Right ventricle myocardium superior (tissue), 1 donor: ENCODE measurements at regions not wholly inside any gene's neighbourhood (a gene's known extent, or its start where the extent isn't known, plus 50 kb on each side); places are given as distances from the start of the nearest gene placed in this dataset.
"Not testable (repeated sequence)": the region's sequence is repeated elsewhere in the genome, so short reads cannot be mapped to it uniquely, and the experiment has no call there.

Experiments used
- ATAC-seq: fragments of 200-7000 bp; cut with Tn5 transposase; one replicate; pipeline ENCODE4 v1.9.1; 2020; ENCODE audit warnings: mild to moderate bottlenecking; ENCODE audit not compliant: poor library complexity
- DNase-seq: peaks from one replicate; pipeline ENCODE4 v3.0.0-alpha.2; 2020
- intact Hi-C: fragments of 100-400 bp; cut with DNase I; formaldehyde crosslinking; loops from one replicate; pipeline ENCODE4 v1.11.2; 2022
- donor health status: DM: no; HTN: yes; CAD: no; lungs with severe emphysema.

DNA sequence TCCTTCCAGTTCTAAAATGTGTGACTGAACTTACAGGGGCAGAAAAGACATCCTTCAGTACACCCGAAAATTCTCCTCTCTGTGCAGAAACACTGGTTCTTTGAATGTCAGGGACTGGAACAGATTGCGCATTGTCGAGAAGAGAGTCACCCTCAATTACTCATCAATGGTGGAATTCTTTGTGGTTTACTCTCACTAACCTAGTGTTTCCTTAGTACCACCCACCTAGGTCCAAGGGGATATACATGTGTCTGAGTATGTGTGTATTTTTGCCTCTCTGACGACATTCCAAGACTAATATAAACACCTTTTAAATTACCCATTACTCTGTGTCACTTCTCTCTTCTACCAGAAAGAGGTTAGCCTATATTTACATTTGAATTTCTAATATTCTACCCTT, 660.8 kb downstream of the TLE1 start:
- DNase-seq (no peak), ATAC-seq (no peak)
- intact Hi-C loops, result no loop called here

DNA sequence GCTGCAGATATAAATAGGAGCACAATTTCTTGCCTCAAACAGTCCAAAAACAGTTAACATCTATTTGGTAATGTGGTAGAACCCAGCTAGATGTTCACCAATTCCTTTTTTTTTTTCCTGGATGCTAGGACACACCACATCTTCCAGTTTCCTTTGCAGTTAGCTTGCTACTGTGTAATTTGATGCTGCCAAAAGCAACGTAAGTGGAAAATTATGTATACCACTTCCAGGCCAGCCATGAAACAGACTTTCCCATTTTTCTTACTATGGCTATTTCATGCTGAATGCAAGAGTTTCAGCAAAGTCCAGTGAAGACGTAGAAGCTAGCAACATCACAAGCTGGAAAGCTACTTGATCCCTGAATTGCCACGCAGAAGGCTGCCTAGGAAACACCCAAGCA, 667.2 kb downstream of the TLE1 start:
- DNase-seq, result no peak
- intact Hi-C loops, result no loop called here
- ATAC-seq, result no peak

DNA sequence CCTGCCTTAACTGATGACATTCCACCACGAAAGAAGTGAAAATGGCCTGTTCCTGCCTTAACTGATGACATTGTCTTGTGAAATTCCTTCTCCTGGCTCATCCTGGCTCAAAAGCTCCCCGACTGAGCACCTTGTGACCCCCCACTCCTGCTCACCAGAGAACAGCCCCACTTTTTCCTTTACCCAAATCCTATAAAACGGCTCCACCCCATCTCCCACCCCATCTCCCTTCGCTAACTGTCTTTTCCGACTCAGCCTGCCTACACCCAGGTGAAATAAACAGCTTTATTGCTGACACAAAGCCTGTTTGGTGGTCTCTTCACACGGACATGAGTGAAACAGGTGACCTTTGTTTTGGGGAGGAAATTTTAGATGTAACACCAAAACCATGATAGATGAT, 674.4 kb downstream of the TLE1 start:
- intact Hi-C loops, ATAC-seq, DNase-seq: not testable (repeated sequence)

DNA sequence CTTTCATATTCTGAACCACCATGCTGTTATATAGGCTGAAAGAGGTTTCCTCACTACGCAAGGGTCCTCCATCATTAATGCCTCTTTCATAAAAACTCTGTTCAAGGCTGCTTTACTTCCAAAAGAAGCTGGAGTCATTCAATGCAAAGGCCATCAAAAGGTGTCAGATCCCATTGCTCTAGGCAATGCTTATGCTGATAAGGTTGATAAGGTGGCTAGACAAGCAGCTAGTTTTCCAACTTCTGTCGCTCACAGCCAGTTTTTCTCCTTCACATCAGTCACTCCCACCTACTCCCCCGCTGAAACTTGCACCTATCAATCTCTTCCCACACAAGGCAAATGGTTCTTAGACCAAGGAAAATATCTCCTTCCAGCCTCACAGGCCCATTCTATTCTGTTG, 676.2 kb downstream of the TLE1 start:
- intact Hi-C loops, ATAC-seq, DNase-seq: not testable (repeated sequence)

DNA sequence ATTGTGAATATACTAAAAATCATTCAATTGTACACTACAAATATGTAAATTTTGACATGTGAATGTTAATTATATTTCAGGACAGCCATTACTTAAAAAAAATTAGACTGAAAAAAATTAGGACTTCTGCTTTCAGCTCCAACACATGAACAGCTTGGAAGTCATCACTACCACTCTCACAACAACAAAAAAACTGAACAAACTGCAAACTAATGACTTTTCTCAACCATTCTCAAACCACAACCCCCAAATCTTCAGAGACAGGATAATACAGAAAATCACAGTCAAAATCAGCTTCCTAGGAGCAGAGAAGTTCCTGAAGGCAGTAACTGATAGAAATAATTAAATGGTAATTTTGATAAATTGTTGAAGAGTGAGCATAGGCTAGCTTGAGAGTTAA, 686.4 kb downstream of the TLE1 start:
- intact Hi-C loops, result no loop called here
- no peak for ATAC-seq
- no peak for DNase-seq

DNA sequence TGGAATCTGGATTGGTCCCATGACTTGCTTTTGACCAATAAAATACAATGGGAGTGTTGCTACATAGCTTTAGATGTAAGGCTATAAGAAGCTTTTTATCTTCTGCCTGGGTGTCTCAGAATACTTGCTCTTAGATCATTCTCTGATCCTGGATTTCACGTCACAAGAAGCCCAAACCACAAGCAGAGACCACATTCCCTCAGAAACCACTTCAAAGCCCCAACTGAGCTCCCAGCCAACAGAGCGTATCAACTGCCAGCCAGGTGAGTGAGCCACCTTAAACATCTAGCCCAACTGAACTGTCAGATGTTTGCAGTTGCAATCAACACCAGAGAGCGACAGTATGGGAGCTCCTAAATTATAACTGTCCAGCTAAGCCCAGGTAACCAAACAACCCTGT, 687.1 kb downstream of the TLE1 start:
- DNase-seq (no peak), ATAC-seq (no peak)
- intact Hi-C loops, result no loop called here

DNA sequence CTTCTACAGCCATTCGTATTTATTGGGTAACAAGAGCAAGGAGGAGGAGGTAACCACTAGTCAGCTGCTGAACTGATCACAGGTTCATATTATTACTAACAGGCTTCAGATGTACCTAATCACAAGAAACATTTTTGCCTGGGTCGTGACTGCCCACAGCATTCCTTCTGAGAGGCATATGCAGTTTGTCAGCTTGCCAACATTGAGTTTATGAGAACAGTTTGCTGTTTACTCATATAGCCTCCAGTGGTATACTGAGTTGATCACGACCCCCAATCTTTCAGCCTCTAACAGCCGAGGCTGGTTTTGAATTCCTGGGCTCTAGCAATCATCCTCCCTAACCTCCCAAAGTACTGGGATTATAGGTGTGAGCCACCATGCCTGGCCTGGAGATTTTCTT, 693.6 kb downstream of the TLE1 start:
- intact Hi-C loops, result no loop called here
- DNase-seq (no peak), ATAC-seq (no peak)

DNA sequence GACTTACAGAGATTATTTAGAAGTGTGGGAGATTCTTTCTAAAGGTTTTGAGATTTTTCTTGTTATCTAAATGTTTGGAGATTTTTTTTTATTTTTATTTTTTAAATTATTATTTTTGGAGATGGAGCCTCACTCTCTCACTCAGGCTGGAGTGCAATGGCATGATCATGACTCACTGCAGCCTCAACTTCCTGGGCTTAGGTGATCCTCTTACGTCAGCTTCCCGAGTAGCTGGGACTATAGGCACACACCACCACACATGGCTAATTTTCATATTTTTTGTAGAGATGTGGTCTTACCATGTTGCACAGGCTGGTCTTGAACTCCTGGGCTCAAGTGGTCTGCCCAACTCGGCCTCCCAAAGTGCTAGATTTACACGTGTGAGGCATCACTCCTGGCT, 694.5 kb downstream of the TLE1 start:
- intact Hi-C loops, result no loop called here
- no peak for ATAC-seq
- DNase-seq, result no peak

DNA sequence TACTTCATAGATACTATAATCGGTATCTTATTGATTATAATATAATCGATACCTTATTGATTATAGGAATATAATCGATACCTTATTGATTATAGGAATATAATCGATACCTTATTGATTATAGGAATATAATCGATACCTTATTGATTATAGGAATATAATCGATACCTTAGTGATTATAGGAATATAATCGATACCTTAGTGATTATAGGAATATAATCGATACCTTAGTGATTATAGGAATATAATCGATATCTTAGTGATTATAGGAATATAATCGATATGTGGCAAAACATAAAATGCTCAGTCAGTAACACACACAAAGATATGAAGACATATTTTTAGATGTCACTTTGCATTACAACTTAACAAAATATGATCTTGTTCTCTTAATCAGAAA, 703.8 kb downstream of the TLE1 start:
- DNase-seq, intact Hi-C loops, ATAC-seq: not testable (repeated sequence)

DNA sequence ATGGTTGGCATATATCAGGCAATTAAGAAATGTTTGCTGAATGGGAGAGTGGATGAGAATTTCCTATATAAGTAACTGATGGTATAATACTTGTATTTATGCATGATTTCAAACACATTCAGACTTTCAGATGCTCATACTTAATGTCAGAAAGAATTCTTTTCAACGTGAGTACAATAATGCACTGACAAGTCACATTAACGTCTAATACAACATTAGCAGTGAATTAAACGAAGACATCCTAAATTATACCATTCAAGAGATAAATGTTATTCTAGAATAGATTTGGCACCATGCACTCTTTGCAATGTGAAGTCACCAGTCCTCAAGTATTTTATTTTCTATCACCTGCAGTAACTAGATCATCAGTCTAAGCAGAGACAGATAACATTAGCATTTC, 712.9 kb downstream of the TLE1 start:
- ATAC-seq (no peak), DNase-seq (no peak)
- intact Hi-C loops, result no loop called here

DNA sequence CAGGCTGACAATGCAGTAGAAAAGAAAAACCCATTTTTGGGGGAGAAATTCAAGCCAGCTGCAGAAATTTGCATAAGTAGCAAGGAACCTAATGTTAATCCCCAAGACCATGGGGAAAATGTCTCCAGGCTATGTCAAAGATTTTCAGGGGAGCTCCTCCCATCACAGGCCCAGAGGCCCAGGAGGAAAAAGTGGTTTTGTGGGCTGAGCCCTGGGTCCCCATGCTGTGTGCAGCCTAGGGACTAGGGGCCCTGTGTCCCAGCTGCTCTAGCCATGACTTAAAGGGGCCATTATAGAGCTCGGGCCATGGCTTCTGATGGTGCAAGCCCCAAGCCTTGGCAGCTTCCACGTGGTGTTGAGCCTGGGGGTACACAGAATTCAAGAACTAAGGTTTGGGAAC, 719.0 kb downstream of the TLE1 start:
- ATAC-seq, intact Hi-C loops, DNase-seq: not testable (repeated sequence)

DNA sequence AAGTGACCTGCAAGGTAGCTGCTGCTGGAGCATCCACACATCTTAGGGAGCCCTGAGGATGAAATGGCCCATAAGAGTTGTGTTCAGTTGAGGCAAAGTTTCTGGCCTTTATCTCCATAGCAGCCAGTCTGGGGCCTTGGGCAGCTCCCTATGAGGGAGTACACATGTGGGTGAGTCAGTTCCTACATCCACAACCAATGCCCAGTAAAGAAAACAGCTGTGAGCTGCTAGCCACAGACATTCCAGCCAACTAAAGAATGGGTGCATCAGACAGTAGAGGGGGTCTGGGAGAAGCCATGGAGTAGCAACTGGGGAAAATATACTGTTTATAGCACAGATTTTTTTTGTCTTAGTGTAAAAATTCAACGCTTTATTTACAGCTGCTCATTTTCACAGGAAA, 720.7 kb downstream of the TLE1 start:
- ATAC-seq, result no peak
- intact Hi-C loops, result no loop called here
- no peak for DNase-seq

DNA sequence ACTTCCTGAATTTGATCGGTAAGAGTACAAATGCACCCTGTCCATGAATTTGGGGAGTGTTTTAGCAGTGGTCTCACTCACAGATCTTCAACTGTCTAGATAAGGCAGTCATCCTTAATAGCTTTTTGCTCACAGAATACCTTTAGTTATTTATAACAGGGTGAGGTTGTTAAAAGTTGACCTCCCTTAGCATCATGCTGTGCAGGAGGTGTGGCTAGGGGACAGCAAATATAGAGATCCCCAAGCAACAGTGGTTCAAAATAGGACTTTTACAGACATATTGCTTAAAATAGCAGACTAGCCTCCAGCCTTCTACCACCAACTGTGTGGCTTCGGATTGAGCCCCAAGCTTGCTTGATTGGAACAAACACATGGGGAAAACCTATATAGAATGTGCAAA, 724.4 kb downstream of the TLE1 start:
- intact Hi-C loops, result no loop called here
- ATAC-seq, result no peak
- no peak for DNase-seq

DNA sequence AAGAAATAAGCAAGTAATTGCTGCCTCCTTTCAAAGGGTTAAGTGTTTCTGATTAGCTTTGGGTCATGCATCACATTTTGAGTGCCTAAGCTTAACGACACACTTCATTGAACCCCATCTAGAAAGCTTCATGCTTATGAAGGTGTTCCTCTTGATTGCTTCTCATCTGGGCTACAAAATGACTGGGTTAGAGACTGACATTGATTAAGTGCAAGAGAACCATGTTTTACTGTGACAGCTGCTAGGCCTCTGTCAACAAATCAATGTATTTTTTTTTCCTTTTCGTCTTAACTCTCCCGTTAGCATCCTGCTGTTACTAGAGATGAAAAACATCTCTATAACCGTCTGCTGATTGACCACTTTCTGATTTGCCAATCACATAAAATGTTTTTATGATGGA, 725.0 kb downstream of the TLE1 start:
- intact Hi-C loops, result no loop called here
- DNase-seq, result no peak
- ATAC-seq, result no peak

DNA sequence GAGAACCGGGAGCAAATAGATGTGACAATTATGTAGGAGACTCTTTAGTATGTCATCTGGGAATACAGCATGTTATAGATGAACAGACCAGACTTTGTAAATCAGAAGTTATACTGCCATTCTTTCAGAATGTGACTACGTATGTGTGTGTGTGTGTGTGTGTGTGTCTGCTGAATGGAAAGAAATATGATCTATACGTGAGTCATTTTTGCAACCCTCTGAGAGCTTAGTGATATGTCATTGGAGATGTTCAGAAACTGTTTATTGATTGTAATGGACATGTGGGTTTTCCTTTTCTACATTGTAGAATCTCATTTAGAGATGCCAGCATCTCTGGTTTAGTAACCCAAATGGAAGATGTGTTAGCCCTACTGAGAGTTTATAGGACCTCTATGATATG, 731.5 kb downstream of the TLE1 start:
- DNase-seq (no peak), ATAC-seq (no peak)

DNA sequence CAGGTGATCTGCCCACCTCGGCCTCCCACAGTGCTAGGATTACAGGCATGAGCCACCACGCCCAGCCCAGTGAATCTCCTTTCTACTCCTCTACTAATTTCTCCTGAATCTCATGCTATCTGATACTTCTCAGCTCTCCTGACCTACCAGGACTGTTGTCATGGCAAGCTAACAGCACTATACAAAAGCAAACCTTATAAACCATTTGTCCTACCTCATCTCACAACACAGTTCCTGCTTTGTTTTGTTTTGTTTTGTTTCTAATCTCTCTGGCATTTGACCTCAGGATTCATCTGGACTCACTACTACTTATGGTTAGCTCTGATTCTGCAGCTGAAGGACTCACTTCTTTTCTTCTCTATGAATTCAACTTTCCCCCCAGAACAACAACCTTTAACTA, 734.8 kb downstream of the TLE1 start:
- no peak for ATAC-seq
- intact Hi-C loops, result no loop called here
- no peak for DNase-seq

More for the DNA sequence above, 731.5 kb downstream of the TLE1 start:
- intact Hi-C loops, result no loop called here

DNA sequence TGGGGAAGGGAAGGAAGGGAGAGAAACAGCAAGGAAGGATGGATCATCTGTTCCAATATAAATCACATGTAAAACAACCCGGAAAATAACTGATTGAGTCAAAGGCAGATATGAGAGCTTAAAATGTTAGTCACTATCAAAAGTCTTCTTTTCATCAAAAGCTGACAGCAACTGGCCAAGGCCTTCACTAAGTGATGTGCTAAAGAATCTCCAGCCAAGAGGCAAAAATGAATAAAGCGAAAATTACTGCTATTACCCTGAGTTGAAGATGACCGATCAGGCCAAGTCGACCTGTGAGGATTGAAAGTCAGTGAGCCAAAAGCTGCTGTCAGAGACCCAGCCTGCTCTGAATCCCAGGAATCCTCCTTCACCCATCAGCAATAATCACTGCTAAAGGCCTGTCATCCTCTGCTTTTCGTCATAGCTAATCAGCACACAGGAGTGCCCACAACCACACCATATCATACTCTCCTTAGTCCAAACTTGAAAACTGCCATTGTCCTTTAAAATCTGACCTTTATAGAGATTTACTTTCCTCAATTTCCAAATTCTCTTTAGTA, 736.9 kb downstream of the TLE1 start:
- intact Hi-C loops, result no loop called here

DNA sequence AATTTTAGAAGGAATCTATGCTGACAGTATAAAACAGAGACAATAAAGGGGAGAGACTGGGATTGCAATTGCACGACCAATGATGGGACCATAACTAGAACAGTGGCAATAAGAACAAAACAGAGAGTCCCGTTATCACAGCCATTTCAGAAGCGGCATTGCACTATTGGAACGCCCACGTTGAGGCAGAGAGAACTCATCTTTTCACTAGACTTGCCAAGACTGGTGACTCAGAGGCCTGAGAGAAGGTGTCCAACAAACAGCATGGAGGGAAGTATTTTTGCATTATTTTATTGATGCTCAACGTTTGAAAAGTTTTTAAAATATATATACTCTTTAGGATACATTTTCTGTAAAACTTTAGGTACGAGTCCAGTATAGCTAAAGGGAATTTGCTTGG, 737.7 kb downstream of the TLE1 start:
- intact Hi-C loops, result no loop called here
- ATAC-seq (no peak), DNase-seq (no peak)

More for the DNA sequence above, 736.9 kb downstream of the TLE1 start:
- no peak for ATAC-seq
- DNase-seq, result no peak

DNA sequence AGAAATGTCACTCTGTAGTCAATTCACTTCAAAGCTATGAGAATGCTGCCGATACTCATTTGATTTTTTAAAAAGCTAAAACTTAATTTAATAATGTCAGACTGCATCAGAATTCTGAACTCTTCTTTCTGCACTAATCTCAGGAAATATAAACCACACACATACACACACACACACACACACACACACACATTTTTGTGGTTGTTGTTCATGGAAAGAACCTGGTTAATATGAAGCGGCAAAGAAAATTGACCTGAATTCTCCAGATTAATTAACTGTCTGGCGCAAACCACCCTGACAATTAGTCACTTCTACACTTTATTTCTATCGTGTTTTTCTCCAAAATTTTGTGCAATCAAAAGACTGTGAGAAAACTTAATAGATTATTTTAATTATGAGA, 740.5 kb downstream of the TLE1 start:
- ATAC-seq, result no peak
- no peak for DNase-seq
- intact Hi-C loops, result no loop called here

DNA sequence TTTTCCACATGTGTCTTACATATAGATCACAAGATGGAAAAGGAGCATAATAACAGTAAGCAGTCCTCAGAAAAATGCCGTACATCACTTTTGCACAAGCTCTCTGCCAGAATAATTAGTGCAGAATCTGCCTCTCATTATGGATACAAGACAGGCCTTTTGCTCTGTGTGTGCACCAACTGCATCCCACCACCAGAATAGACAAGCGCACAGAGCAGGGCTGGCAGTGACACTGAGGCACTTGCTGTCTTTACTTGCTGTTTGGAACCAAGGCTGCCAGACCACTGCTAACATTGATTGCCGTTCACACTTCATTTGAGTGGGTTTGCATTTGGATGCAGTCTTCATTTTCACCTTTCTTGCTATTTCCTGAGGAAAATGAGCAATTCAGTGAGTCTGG, 741.3 kb downstream of the TLE1 start:
- intact Hi-C loops, result no loop called here
- DNase-seq, result no peak
- ATAC-seq, result no peak

DNA sequence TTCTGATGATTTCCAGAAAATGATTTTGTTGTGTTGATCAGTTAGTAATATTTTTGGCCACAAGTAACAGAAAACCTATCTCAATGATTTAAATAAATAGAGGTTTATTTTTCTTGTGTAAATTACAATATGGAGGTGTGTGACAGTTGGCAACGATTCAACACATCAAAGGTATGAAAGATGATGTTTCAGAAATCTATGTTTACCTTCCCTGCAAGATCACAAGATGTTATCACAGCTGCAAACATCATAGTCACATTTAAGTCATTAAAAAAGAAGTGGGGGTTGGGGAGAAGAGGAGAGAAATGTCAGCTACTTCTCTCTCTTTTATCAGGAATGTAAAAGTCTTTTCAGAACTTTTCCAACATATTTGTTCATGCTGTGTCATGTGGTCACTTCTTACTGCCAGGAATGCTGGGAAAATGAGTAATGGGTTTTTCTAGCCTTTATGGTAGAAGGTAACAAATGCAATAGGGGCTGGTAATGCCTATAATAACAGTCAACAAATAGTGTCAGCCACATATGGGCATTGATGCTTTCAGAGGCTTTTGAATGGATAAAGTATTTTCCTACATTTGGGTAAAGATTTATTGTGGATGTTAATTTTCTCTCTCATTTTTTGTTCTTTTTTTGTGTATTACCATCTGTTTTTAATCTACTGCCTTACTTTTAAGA, 742.7 kb downstream of the TLE1 start:
- DNase-seq, result no peak
- no peak for ATAC-seq
- intact Hi-C loops, result no loop called here
